ENCODE measurements at regions not wholly inside any gene's neighbourhood (a gene's known extent, or its start where the extent isn't known, plus 50 kb on each side); places are given as distances from the start of the nearest gene placed in this dataset.
"Not testable (repeated sequence)": the region's sequence is repeated elsewhere in the genome, so short reads cannot be mapped to it uniquely, and the experiment has no call there.

DNA sequence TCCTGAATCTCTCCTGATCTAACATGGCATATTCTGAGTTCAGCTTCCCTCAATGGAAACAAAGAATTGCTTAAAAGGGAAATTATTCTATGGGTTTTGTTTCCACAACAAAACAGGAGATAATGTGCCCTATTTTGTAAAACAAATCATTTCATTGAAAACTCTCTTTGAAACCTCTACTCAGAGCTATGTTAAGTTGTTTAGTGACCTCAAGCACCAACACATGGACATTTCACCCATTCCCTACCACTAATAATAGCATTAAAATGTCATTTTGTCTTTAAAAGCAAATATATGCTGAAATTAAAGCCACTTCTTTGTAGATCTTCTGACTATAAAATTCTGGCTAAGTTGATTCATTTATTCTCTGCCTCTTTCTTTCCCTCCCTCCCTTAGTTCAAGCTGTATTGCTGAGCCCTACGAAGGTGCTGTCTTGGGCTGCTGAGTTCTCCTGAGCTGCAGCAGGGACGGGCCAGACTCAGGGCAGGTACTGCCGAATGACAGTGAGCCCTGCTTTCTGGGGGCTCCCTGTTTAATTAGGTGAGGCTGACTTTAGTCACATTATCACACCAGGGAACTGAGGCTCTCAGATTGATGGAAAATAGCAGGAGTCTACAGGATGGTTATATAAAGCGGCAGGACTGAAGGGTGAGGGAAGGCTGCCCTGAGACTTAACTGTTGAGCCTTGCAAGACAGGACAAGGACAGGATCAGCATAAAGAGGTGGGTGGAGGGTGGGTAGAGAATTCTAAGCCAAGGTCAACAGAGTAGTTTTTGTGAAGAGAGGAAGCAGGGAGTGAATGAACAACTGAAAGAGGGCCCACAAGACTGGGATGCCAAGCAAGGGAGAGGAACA is 1685.1 kb downstream of the SPATA31A7 start:
- not testable (repeated sequence) for DNase-seq (ENCODE audit: low spot score)

DNA sequence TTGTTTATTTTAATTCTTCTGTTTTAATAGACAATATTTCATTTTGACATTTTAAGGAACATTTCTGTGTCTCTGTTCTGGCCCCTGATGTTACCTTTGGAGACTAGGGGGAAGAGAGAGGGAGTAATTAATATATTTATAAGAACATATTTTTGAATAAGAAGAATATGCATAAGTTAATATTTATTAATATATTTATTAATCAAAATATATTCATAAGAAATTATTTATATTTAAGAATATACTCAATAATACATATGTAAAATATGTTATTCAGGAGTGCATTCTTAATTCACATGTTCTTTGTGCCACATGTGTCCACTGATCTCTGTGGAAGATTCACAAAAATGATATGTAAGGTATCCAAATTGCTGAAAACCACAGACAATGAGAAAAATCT is 1687.7 kb downstream of the SPATA31A7 start:
- DNase-seq (ENCODE audit: low spot score) = not testable (repeated sequence)

DNA sequence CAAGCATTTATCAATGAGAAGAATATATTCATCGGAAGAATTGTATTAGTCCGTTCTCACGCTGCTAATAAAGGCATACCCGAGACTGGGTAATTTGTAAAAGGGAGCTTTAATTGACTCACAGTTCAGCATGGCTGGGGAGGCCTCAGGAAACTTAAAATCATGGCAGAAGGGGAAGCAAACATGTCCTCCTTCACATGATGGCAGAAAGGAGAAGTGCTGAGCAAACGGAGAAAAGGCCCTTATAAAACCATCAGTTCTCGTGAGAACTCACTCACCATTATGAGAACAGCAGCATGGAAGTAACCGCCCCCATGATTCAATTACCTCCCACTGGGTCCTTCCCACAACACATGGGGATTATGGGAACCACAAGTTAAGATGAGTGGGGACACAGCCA is 1688.2 kb downstream of the SPATA31A7 start:
- not testable (repeated sequence) for DNase-seq (ENCODE audit: low spot score)

DNA sequence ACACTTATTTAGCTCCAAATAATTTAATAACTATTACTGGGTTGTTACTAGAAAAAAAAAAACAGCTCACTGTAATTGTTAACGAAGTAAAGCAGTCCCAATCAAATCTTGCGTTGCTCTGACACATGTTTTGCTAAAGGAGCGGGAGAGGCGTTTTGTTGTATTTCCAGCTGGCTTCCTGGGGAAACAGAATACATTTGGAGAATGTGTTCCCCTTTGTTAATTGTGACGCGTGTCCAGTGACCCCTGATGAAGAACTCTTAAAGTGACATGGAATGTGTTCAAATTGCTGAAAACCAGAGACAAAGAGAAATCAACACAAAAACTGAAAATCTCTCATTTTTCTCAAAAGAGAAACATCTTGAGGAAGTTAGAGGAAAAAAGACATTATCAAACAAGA is 1690.6 kb downstream of the SPATA31A7 start:
- not testable (repeated sequence) for DNase-seq (ENCODE audit: low spot score)

GRCh38 chr9:62880971-62881370 is 1691.1 kb downstream of the SPATA31A7 start:
- DNase-seq (ENCODE audit: low spot score) = not testable (repeated sequence)

DNA sequence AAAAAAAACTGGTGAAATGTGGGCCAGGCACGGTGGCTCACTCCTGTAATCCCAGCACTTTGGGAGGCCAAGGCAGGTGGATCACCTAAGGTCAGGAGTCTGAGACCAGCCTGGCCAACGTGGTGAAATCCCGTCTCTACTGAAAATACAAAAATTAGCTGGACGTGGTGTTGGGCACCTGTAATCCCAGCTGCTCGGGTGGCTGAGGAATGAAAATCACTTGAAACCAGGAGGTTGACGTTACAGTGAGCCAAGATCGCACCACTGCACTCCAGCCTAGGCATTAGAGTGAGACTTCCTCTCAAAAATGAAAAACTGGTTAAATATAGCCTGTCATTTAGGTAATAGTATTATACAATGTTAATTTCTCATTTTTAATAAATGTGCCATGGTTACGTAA is 1692.0 kb downstream of the SPATA31A7 start:
- DNase-seq (ENCODE audit: low spot score) = not testable (repeated sequence)

- not testable (repeated sequence) for DNase-seq (ENCODE audit: low spot score)
Observed at GRCh38 chr9:62882717-62883116, 1692.9 kb downstream of the SPATA31A7 start.

DNA sequence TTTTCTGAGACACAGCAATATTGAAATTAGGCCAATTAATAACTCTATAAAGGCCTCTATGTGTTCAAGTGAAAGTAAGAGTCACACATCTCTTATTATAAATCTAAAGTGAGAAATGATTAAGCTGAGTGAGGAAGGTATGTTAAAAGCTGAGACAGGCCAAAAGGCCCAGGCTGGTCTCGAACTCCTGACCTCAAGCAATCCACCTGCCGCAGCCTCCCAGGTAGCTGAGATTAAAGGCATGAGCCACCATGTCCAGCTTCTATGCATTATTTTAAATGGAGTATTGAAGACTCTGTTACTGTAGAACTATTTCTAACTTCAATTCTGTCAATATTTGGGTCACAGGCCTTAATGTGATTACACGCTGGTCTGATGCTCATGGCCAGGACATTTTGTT is 1706.9 kb downstream of the SPATA31A7 start:
- DNase-seq (ENCODE audit: low spot score) = not testable (repeated sequence)

DNA sequence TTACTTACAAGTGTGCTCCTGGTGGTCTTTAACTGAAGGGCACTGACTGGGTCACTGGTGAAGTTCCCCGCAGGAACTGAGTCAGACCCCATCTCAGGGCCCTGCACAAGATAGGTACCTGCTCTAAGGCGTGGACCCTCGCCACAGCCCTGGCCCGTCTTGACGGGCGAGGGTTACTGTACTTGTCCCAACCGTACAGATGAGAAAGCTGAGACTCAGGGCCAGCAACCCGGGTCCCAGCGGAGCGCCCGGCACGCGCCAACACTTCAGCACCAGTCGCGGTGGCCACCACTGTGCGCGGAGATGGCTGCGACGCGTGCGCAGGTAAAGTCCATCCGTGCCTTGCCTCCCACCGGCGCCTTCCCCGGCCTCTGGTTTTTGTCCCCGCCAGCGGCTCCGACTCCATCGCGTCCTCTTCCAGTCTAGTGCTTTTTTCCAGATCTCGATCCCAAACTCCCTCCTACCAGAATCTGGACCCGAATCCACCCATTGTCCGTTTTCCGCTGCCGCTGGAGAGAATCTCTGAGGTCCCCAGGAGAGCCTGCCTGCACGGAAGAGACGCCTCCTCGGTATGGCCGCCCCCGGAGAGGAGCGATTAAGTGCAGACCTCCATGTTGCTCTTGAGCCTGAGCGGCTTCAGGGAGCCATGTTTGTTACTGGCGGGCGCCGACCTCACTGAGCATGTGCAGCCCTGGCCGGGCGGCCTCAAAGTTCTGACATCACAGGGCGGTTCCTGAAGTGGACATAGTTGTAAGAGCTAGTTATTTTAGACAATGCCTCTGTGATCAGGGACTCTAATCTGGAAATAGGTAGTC is 1707.8 kb downstream of the SPATA31A7 start:
- peak; percentile 53 for DNase-seq (ENCODE audit: low spot score)

GRCh38 chr9:62899666-62900065 is 1709.8 kb downstream of the SPATA31A7 start:
- not testable (repeated sequence) for DNase-seq (ENCODE audit: low spot score)

- DNase-seq (ENCODE audit: low spot score) = not testable (repeated sequence)
Observed at GRCh38 chr9:62904061-62904460, 1714.2 kb downstream of the SPATA31A7 start.

DNA sequence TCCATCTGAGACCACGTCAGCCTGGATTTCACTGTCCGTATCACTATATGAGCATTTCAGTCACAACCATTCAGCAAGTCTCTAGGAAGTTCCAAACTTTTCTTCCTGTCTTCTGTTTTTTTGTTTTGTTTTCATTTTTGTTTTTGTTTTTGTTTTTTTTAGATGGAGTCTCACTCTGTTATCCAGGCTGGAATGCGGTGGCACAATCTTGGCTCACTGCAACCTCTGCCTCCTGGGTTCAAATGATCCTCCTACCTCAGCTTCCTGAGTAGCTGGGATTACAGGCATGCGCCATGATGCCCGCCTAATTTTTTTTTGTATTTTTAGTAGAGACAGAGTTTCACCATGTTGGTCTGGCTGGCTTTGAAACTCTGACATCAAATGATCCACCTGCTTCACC is 1715.9 kb downstream of the SPATA31A7 start:
- DNase-seq (ENCODE audit: low spot score) = not testable (repeated sequence)

GRCh38 chr9:62907866-62908265 is 1718.0 kb downstream of the SPATA31A7 start:
- DNase-seq (ENCODE audit: low spot score) = not testable (repeated sequence)

GRCh38 chr9:62908271-62908670 is 1718.4 kb downstream of the SPATA31A7 start:
- not testable (repeated sequence) for DNase-seq (ENCODE audit: low spot score)

DNA sequence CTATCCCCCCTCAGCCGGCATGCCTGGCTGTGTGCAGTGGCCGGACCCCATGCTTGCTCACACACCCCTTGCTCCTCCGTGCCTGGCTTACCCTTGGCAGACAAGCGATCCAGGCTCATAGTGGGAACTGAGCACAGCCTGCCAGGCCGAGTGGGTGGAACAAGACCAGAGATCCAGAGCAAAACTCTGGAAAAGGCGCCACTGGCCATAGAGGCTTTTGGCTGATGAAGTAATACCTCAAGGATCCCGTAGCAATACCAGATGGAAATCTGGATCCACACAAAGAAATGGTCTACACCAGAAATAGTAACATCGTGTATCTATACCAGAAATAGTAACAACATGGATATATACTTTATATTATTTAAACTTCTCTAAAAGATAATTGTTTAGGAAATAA is 1719.6 kb downstream of the SPATA31A7 start:
- not testable (repeated sequence) for DNase-seq (ENCODE audit: low spot score)

- DNase-seq (ENCODE audit: low spot score) = not testable (repeated sequence)
Observed at GRCh38 chr9:62912278-62912677, 1722.4 kb downstream of the SPATA31A7 start.

GRCh38 chr9:62915168-62915567 is 1725.3 kb downstream of the SPATA31A7 start:
- not testable (repeated sequence) for DNase-seq (ENCODE audit: low spot score)

- DNase-seq (ENCODE audit: low spot score) = not testable (repeated sequence)
Observed at GRCh38 chr9:62915661-62916060, 1725.8 kb downstream of the SPATA31A7 start.

GRCh38 chr9:62918648-62919385 is 1729.0 kb downstream of the SPATA31A7 start:
- DNase-seq (ENCODE audit: low spot score) = not testable (repeated sequence)

DNA sequence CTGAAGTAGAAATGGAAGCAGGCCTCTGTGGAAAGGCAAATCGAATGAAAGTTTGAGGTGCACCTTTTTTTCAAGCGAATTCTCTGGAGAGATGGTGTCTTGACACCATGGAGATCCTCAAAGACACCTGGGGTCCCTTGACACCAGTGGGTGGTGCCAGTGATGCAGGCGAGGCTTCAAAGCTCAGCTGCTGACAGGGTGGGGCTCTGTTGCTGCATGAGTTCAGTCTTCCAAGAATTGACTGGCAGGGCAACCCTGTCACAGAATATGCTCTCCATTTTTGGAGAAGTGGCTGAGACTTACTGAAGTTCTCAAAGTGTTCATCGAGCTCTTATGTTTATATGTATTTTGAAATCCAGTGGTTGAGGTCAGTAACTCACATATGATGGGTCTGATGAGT is 1741.6 kb downstream of the SPATA31A7 start:
- not testable (repeated sequence) for DNase-seq (ENCODE audit: low spot score)

- not testable (repeated sequence) for DNase-seq (ENCODE audit: low spot score)
Observed at GRCh38 chr9:62952840-62953239, 1763.0 kb downstream of the SPATA31A7 start.

All from NAMALWA (cell line).